ENCODE measurements at regions not wholly inside any gene's neighbourhood (a gene's known extent, or its start where the extent isn't known, plus 50 kb on each side); places are given as distances from the start of the nearest gene placed in this dataset.

GRCh38 chr10:4474829-4475228 is 351.2 kb upstream of the AKR1E2 start:
- FAIRE-seq: peak; percentile 64
- dilution Hi-C loops (cut with MboI; ENCODE audit: extremely low pct_ligation_motif_present, low sequenced_read_pairs): no loop called here
- Histone ChIP-seq H3K36me3 (ENCODE audit: control insufficient read depth in 2 of 2, extremely low read depth in 1 of 2, insufficient read depth in 2 of 2, low read length in 2 of 2) (no peaks in the 10 kb centered on the region), H3K4me2 (ENCODE audit: insufficient read depth, low read length) (no peak overlapping the region), H3K27ac (ENCODE audit: insufficient read depth, low read depth, low read length) (no peak overlapping the region), H3K79me2 (ENCODE audit: control insufficient read depth, insufficient read depth, low read length) (no peaks in the 10 kb centered on the region), H3K4me3 (replicated peaks in 1 of 3; ENCODE audit: insufficient read depth in 1 of 3, low read depth in 1 of 3, low read length in 3 of 3) (no peak overlapping the region), H4K20me1 (replicated peaks; ENCODE audit: control insufficient read depth, extremely low read depth, insufficient read depth, low read length) (no peaks in the 10 kb centered on the region), H3K9ac (replicated peaks; ENCODE audit: extremely low read depth, insufficient read depth, low read length) (no peak overlapping the region), H2AFZ (ENCODE audit: low read depth, low read length) (peak overlapping the region; percentile 43), H3K9me1 (replicated peaks; ENCODE audit: control insufficient read depth, extremely low read depth, insufficient read depth, low read length) (no peaks in the 10 kb centered on the region), H3K4me1 (ENCODE audit: control insufficient read depth, extremely low read depth, insufficient read depth, low read length) (peaks cover 8% of the 10 kb centered on the region), H3K27me3 (ENCODE audit: control insufficient read depth in 2 of 2, insufficient read depth in 2 of 2, low read length in 2 of 2) (no peaks in the 10 kb centered on the region), H3K9me3 (replicated peaks; ENCODE audit: control insufficient read depth, insufficient read depth, low read length) (no peaks in the 10 kb centered on the region)
- CTCF ChIA-PET: interaction anchor here (0.7 to 0.9 kb wide), 2 partner anchors 9 to 66 kb away, joined by 3 read pairs; no protein-coding TSS in a partner anchor
- intact Hi-C loops (cut with micrococcal nuclease): no loop called here
- POLR2A ChIA-PET: no interaction called here
- peak; percentile 18 for DNase-seq (ENCODE audit: low read depth, low spot score)
- no TSS peak for BruUV-seq (replicated peaks)
- TF ChIP-seq MAX (IDR thresholded peaks at IDR 0.05; ENCODE audit: insufficient read depth, insufficient read length): no peak
- TF ChIP-seq EZH2 (IDR thresholded peaks at IDR 0.05; ENCODE audit: borderline replicate concordance, low read depth, low read length, severe bottlenecking): no peak
- TF ChIP-seq POLR2AphosphoS5 (IDR thresholded peaks at IDR 0.05; ENCODE audit: insufficient read depth, low read depth, low read length): no peak

- H3K79me2 ChIP-seq (ENCODE audit: control insufficient read depth, insufficient read depth, low read length): no peaks in the 10 kb centered on the region
- POLR2A ChIA-PET: no interaction called here
- H3K36me3 ChIP-seq (ENCODE audit: control insufficient read depth in 2 of 2, extremely low read depth in 1 of 2, insufficient read depth in 2 of 2, low read length in 2 of 2): no peaks in the 10 kb centered on the region
- no peaks in the 10 kb centered on the region for H3K9me3 ChIP-seq (replicated peaks; ENCODE audit: control insufficient read depth, insufficient read depth, low read length)
- dilution Hi-C loops (cut with MboI; ENCODE audit: extremely low pct_ligation_motif_present, low sequenced_read_pairs) (no loop called here), intact Hi-C loops (cut with micrococcal nuclease) (no loop called here)
- BruUV-seq (replicated peaks): no TSS peak
- DNase-seq (ENCODE audit: low read depth, low spot score): no peak
- no peak overlapping the region for H3K9ac ChIP-seq (replicated peaks; ENCODE audit: extremely low read depth, insufficient read depth, low read length)
- TF ChIP-seq CTCF (IDR thresholded peaks at IDR 0.05; ENCODE audit: extremely low read depth in 1 of 2, insufficient read depth in 1 of 2, low read depth in 1 of 2, low read length in 2 of 2) (no peak), EZH2 (IDR thresholded peaks at IDR 0.05; ENCODE audit: borderline replicate concordance, low read depth, low read length, severe bottlenecking) (no peak), MAX (IDR thresholded peaks at IDR 0.05; ENCODE audit: insufficient read depth, insufficient read length) (no peak), GATA2 (IDR thresholded peaks at IDR 0.05; ENCODE audit: insufficient read depth, insufficient read length, low read depth, low read length) (peak; percentile 32)
- no peaks in the 10 kb centered on the region for H3K27me3 ChIP-seq (ENCODE audit: control insufficient read depth in 2 of 2, insufficient read depth in 2 of 2, low read length in 2 of 2)
- no peak for FAIRE-seq
- H3K9me1 ChIP-seq (replicated peaks; ENCODE audit: control insufficient read depth, extremely low read depth, insufficient read depth, low read length): no peaks in the 10 kb centered on the region
- CTCF ChIA-PET: interaction anchor here (0.7 kb wide), 1 partner anchor 67 kb away, joined by 3 read pairs; no protein-coding TSS in a partner anchor
- peaks cover 8% of the 10 kb centered on the region for H3K4me1 ChIP-seq (ENCODE audit: control insufficient read depth, extremely low read depth, insufficient read depth, low read length)
- H3K4me2 ChIP-seq (ENCODE audit: insufficient read depth, low read length): no peak overlapping the region
- H3K4me3 ChIP-seq (replicated peaks in 1 of 3; ENCODE audit: insufficient read depth in 1 of 3, low read depth in 1 of 3, low read length in 3 of 3): no peak overlapping the region
- H3K27ac ChIP-seq (ENCODE audit: insufficient read depth, low read depth, low read length): no peak overlapping the region
- H4K20me1 ChIP-seq (replicated peaks; ENCODE audit: control insufficient read depth, extremely low read depth, insufficient read depth, low read length): no peaks in the 10 kb centered on the region
- H2AFZ ChIP-seq (ENCODE audit: low read depth, low read length): no peak overlapping the region
Measured at GRCh38 chr10:4473977-4474376, 352.0 kb upstream of the AKR1E2 start.
